ENCODE measurements at regions not wholly inside any gene's neighbourhood (a gene's known extent, or its start where the extent isn't known, plus 50 kb on each side); places are given as distances from the start of the nearest gene placed in this dataset.
"Not testable (repeated sequence)": the region's sequence is repeated elsewhere in the genome, so short reads cannot be mapped to it uniquely, and the experiment has no call there.

DNA sequence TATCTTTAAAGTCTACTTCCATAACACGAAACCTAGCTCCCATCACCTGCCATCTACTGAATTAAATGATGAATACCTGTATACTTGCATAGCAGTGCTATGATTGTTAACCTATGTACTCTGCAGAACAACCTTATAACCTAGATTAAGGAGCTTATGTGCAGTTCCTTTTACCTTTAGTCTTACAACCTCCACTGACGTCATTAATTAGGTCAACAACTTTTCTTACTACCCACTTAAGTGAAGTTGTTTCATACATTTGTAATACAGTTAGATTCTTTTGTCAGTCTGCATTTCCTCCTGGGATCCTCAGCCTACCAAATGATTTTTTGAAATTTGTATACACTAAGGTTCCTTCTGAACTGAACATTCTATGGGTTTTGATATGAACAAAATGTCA, 1082.3 kb downstream of the SUCLG1 start:
- DNase-seq (ENCODE audit: low spot score), result no peak

DNA sequence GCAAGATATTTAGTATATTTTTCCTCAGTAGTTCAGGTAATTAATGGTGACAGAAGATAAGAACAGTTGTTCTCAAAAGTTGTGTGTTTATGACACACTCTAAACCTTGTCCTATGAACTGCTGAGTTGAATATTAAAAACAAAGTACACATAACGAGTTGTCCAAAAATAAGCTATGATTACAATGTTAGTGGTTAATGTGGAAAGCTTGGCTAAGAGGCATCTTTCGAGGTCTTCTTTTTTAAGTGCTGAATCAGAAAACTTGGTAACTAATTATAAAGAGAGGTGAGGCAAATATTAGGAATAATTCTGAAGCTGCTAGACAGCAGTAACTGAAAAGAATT, 1088.7 kb downstream of the SUCLG1 start:
- DNase-seq (ENCODE audit: low spot score), result no peak

- DNase-seq (ENCODE audit: low spot score), result no peak
Measured at GRCh38 chr2:83369601-83370418, 1089.3 kb downstream of the SUCLG1 start.

DNA sequence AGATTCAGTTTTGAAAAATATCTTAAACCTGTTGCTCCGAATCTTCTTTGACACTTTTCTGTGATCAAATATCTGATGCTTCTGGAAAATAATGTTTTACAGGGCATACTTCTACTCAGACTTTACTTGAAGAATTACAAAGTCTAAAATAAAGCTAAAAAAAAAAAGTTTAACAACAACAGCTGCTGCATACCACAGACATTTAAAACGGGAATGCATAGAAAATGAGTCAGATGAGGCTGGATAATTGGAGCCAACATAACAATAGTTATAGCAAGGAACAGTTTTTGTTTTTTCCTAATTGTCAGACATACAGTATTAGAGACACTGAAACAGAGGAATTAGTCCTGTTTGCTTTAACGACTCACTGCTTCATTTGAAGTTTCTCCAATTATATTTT, 1090.2 kb downstream of the SUCLG1 start:
- no peak for DNase-seq (ENCODE audit: low spot score)

DNA sequence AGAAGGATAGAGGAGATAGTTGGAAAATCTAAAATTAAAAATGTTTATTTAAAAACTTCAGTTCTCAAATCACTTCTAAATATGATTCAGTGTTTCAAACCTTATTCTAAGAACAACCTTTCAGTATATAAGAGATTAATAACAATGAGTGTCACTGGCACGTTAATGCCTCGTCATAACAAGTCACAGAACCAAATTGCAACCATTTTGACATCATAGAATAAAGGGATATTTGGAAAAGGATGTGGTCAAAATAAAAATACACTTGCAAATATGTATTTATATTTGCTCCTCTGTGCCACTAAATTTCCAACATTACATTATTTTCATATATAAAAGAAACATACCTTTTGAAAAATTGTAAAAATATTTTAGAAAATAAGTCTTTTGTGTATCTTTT, 1090.6 kb downstream of the SUCLG1 start:
- no peak for DNase-seq (ENCODE audit: low spot score)

DNA sequence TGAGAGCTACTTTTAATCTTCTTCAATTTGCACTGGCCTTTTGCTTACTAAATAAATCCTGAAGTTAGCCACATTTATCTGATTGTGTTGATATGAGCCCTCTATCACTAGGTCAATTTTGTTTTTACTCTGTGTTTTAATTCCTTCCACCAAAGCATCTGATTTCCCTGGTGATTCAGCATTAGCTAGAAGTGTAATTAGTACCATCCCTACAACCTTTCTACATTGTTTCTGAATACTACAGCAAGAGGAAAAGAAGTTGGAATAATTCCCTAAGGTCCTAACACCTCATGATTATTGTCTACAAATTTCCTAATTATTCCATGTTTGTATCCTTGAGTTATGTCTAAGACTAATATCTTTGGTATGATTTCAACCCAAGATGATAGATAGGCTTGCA, 1093.6 kb downstream of the SUCLG1 start:
- no peak for DNase-seq (ENCODE audit: low spot score)

DNA sequence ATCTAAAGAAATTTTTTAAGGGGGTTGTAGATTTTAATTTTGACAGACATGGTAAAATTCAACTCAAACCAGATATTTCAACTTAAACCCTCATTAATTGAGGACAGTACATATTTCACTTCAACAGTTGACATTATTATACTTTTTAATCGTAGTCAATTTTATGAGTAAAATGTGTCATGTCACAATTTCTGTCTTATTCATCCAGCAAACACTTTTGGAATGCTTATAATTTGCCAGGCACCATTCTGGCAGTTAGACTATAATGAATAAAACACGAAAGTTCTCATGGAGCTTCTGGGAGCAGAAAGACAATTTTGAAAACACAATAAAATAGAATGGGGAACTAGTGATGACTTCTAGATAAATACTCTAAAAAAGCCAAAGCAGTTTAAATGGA, 1094.8 kb downstream of the SUCLG1 start:
- no peak for DNase-seq (ENCODE audit: low spot score)

GRCh38 chr2:83363138-83363537, 1095.9 kb downstream of the SUCLG1 start:
- not testable (repeated sequence) for DNase-seq (ENCODE audit: low spot score)

GRCh38 chr2:83359336-83359735, 1099.7 kb downstream of the SUCLG1 start:
- DNase-seq (ENCODE audit: low spot score), result no peak

DNA sequence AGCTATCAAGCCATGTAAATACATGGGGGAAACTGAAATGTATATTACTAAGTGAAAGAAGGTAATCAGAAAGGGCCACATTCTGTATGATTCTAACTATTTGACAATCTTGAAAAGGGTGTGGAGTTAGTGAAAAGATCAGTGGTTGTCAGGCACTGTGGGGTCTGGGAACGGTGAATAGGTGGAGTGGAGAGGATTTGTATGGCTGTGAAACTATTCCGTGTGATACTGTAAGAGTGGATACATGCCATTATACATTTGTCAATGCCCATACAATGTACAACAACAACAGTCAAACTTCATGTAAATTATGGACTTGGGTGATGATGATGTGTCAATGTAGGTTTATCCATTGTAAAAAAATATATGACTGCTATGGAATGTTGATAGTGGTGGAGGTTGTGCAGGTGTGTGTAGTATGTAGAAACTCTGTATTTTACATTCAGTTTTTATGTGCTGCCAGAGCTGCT, 1116.2 kb downstream of the SUCLG1 start:
- no peak for DNase-seq (ENCODE audit: low spot score)

GRCh38 chr2:83340424-83340823, 1118.7 kb downstream of the SUCLG1 start:
- DNase-seq (ENCODE audit: low spot score), result no peak

GRCh38 chr2:83339942-83340341, 1119.1 kb downstream of the SUCLG1 start:
- not testable (repeated sequence) for DNase-seq (ENCODE audit: low spot score)

- no peak for DNase-seq (ENCODE audit: low spot score)
Measured at GRCh38 chr2:83331810-83332209, 1127.3 kb downstream of the SUCLG1 start.

GRCh38 chr2:83323038-83323437, 1136.0 kb downstream of the SUCLG1 start:
- DNase-seq (ENCODE audit: low spot score), result no peak

- no peak for DNase-seq (ENCODE audit: low spot score)
Measured at GRCh38 chr2:83320053-83320452, 1139.0 kb downstream of the SUCLG1 start.

- no peak for DNase-seq (ENCODE audit: low spot score)
Measured at GRCh38 chr2:83305758-83306378, 1153.2 kb downstream of the SUCLG1 start.

- no peak for DNase-seq (ENCODE audit: low spot score)
Measured at GRCh38 chr2:83291083-83291482, 1168.0 kb downstream of the SUCLG1 start.

GRCh38 chr2:83282841-83283240, 1176.2 kb downstream of the SUCLG1 start:
- DNase-seq (ENCODE audit: low spot score), result no peak

- no peak for DNase-seq (ENCODE audit: low spot score)
Measured at GRCh38 chr2:83282043-83282795, 1176.9 kb downstream of the SUCLG1 start.

GRCh38 chr2:83280391-83280790, 1178.7 kb downstream of the SUCLG1 start:
- DNase-seq (ENCODE audit: low spot score), result no peak

- no peak for DNase-seq (ENCODE audit: low spot score)
Measured at GRCh38 chr2:83273322-83273721, 1185.8 kb downstream of the SUCLG1 start.

- DNase-seq (ENCODE audit: low spot score), result no peak
Measured at GRCh38 chr2:83261591-83262136, 1197.4 kb downstream of the SUCLG1 start.

DNA sequence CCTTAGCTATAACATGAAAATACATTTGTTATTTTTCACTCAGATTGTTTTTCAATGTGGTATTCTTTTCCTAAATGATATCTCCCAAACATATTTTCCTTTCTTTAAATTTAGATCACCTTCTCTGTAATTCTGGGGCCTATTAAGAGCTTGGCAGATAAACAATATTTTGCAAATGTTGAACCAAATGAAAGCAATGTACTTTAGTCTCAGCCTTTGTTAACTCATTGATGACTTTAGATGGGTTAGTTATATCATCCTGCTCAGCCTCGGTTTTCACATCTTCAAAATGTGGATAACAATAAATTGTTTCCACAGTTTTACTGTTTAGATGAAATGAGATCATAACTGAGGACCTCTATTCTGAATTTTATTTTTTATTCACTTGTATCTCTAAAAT, 1205.2 kb downstream of the SUCLG1 start:
- DNase-seq (ENCODE audit: low spot score), result no peak

Measured in ecto neural progenitor cell (in vitro differentiated cells).